ENCODE measurements at regions not wholly inside any gene's neighbourhood (a gene's known extent, or its start where the extent isn't known, plus 50 kb on each side); places are given as distances from the start of the nearest gene placed in this dataset.

DNA sequence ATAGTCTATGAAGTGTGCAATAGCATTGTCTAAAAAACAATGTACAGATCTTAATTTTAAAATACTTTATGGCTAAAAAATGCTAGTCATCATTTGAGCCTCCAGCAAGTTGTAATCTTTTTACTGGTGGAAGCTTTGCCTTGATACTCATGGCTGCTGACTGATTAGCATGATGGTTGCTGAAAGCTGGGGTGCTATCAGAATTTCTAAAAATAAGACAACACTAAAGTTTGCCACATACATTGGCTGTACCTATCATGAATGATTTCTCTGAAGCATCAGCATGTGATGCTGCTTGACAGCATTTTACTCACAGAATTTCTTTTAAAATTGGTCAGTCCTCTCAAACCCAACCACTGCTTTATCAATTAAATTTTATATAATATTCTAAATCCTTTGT, 101.5 kb upstream of the TMEM168 start (continued):
- TF ChIP-seq, protein P1, sequence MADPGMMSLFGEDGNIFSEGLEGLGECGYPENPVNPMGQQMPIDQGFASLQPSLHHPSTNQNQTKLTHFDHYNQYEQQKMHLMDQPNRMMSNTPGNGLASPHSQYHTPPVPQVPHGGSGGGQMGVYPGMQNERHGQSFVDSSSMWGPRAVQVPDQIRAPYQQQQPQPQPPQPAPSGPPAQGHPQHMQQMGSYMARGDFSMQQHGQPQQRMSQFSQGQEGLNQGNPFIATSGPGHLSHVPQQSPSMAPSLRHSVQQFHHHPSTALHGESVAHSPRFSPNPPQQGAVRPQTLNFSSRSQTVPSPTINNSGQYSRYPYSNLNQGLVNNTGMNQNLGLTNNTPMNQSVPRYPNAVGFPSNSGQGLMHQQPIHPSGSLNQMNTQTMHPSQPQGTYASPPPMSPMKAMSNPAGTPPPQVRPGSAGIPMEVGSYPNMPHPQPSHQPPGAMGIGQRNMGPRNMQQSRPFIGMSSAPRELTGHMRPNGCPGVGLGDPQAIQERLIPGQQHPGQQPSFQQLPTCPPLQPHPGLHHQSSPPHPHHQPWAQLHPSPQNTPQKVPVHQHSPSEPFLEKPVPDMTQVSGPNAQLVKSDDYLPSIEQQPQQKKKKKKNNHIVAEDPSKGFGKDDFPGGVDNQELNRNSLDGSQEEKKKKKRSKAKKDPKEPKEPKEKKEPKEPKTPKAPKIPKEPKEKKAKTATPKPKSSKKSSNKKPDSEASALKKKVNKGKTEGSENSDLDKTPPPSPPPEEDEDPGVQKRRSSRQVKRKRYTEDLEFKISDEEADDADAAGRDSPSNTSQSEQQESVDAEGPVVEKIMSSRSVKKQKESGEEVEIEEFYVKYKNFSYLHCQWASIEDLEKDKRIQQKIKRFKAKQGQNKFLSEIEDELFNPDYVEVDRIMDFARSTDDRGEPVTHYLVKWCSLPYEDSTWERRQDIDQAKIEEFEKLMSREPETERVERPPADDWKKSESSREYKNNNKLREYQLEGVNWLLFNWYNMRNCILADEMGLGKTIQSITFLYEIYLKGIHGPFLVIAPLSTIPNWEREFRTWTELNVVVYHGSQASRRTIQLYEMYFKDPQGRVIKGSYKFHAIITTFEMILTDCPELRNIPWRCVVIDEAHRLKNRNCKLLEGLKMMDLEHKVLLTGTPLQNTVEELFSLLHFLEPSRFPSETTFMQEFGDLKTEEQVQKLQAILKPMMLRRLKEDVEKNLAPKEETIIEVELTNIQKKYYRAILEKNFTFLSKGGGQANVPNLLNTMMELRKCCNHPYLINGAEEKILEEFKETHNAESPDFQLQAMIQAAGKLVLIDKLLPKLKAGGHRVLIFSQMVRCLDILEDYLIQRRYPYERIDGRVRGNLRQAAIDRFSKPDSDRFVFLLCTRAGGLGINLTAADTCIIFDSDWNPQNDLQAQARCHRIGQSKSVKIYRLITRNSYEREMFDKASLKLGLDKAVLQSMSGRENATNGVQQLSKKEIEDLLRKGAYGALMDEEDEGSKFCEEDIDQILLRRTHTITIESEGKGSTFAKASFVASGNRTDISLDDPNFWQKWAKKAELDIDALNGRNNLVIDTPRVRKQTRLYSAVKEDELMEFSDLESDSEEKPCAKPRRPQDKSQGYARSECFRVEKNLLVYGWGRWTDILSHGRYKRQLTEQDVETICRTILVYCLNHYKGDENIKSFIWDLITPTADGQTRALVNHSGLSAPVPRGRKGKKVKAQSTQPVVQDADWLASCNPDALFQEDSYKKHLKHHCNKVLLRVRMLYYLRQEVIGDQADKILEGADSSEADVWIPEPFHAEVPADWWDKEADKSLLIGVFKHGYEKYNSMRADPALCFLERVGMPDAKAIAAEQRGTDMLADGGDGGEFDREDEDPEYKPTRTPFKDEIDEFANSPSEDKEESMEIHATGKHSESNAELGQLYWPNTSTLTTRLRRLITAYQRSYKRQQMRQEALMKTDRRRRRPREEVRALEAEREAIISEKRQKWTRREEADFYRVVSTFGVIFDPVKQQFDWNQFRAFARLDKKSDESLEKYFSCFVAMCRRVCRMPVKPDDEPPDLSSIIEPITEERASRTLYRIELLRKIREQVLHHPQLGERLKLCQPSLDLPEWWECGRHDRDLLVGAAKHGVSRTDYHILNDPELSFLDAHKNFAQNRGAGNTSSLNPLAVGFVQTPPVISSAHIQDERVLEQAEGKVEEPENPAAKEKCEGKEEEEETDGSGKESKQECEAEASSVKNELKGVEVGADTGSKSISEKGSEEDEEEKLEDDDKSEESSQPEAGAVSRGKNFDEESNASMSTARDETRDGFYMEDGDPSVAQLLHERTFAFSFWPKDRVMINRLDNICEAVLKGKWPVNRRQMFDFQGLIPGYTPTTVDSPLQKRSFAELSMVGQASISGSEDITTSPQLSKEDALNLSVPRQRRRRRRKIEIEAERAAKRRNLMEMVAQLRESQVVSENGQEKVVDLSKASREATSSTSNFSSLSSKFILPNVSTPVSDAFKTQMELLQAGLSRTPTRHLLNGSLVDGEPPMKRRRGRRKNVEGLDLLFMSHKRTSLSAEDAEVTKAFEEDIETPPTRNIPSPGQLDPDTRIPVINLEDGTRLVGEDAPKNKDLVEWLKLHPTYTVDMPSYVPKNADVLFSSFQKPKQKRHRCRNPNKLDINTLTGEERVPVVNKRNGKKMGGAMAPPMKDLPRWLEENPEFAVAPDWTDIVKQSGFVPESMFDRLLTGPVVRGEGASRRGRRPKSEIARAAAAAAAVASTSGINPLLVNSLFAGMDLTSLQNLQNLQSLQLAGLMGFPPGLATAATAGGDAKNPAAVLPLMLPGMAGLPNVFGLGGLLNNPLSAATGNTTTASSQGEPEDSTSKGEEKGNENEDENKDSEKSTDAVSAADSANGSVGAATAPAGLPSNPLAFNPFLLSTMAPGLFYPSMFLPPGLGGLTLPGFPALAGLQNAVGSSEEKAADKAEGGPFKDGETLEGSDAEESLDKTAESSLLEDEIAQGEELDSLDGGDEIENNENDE (IDR thresholded peaks at IDR 0.05; ENCODE audit: insufficient replicate concordance, low read length), result no peak
- TF ChIP-seq CBX5 (IDR thresholded peaks at IDR 0.05; ENCODE audit: low read depth, low read length) (no peak), YY1 (IDR thresholded peaks at IDR 0.05; ENCODE audit: low read depth, low read length) (no peak)
